ENCODE measurements at regions not wholly inside any gene's neighbourhood (a gene's known extent, or its start where the extent isn't known, plus 50 kb on each side); places are given as distances from the start of the nearest gene placed in this dataset.

DNA sequence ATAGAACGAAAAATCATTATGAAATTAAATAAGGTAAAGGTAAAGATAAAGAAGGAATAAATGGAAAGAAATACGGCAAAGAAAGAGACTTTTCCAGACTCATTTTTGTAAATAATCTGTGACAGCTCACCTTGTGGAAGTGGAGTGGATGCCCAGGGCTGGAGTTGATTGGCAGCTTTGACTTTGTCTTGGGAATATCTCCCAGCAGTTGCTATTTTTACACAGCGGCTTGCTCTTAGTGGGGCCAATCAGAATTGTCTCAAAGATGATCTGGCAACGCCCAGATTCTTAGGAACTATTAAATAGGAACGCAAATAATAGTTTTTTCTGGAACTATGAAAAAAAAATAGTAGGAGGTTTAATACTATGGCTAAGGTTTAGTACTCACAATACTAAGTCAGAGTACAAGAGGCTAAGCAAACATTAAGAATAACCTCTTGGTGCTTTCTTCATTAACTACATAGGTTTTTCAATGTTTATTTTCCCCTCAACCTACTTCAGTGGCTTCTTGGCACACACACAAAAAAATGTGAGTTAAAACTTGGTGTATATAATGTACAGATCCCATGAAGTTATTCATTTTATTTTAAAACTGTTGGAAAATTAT is 132.7 kb downstream of the TRAM1L1 start:
- DNase-seq (ENCODE audit: low spot score): no peak
- in situ Hi-C loops (cut with MboI; ENCODE audit: low sequenced_read_pairs, unreplicated experiment): no loop called here
- TF ChIP-seq, protein P1, sequence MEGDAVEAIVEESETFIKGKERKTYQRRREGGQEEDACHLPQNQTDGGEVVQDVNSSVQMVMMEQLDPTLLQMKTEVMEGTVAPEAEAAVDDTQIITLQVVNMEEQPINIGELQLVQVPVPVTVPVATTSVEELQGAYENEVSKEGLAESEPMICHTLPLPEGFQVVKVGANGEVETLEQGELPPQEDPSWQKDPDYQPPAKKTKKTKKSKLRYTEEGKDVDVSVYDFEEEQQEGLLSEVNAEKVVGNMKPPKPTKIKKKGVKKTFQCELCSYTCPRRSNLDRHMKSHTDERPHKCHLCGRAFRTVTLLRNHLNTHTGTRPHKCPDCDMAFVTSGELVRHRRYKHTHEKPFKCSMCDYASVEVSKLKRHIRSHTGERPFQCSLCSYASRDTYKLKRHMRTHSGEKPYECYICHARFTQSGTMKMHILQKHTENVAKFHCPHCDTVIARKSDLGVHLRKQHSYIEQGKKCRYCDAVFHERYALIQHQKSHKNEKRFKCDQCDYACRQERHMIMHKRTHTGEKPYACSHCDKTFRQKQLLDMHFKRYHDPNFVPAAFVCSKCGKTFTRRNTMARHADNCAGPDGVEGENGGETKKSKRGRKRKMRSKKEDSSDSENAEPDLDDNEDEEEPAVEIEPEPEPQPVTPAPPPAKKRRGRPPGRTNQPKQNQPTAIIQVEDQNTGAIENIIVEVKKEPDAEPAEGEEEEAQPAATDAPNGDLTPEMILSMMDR (IDR thresholded peaks at IDR 0.05; ENCODE audit: borderline replicate concordance, control extremely low read depth, extremely low read depth, insufficient read depth, missing control alignments): no peak

DNA sequence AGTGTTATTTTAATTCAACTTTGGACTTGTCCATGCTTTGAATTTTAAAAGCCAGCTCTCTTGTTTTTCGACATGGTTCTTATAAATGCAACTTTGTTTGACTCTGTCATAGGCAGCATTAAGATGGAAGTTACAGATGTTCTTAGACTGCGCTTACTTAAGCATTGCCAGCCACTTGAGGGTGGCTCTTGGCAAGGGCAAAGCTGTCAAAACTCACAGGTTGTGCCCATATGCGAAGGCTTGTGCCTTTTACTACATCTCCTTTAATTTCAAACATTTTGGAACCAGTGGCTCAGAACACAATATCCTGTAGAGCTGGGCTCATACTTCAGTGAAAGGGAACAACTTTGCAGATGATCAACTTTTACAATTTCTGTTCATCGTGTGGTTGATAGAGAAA is 135.5 kb downstream of the TRAM1L1 start:
- TF ChIP-seq, protein P1 (IDR thresholded peaks at IDR 0.05; ENCODE audit: borderline replicate concordance, control extremely low read depth, extremely low read depth, insufficient read depth, missing control alignments): no peak
- DNase-seq (ENCODE audit: low spot score): no peak
- in situ Hi-C loops (cut with MboI; ENCODE audit: low sequenced_read_pairs, unreplicated experiment): no loop called here

DNA sequence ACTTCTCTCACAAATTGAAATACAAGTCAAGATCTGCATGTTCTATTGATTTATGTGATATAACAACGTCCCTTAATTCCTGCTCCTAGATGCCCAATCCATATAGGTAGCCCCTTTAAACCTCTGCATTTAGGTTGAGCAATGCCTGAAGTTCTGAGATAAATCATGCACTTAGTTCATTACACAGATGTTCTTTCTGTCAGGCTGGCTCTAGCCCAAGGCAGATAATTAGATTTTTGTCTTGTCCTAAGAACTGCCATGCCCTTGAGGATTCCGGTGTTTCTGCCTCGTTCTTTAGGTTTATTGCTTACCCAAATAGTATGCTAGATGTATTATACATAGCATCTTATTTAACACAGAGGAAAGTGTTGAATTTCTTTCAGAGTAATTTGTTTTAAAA is 143.1 kb downstream of the TRAM1L1 start:
- in situ Hi-C loops (cut with MboI; ENCODE audit: low sequenced_read_pairs, unreplicated experiment): no loop called here
- no peak for DNase-seq (ENCODE audit: low spot score)
- TF ChIP-seq, protein P1 (IDR thresholded peaks at IDR 0.05; ENCODE audit: borderline replicate concordance, control extremely low read depth, extremely low read depth, insufficient read depth, missing control alignments): no peak

DNA sequence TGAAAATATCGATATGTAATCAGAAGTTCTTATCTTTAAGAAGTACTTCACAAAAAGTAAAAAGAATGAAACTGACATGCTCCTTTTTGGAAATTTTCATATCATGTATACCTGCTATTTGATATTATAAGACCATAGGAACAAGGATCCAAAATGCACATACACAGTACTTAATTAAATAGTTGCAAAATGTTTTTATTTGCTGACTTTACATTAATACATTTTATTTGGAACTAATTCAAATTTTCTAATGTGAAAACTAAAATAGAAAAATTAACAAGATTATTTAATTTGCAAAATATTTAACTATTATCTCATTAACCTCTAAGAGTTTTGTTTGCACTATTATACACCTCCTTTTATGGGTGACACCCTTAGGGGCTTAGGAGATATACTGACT is 155.0 kb downstream of the TRAM1L1 start:
- in situ Hi-C loops (cut with MboI; ENCODE audit: low sequenced_read_pairs, unreplicated experiment): no loop called here
- TF ChIP-seq, protein P1 (IDR thresholded peaks at IDR 0.05; ENCODE audit: borderline replicate concordance, control extremely low read depth, extremely low read depth, insufficient read depth, missing control alignments): no peak
- DNase-seq (ENCODE audit: low spot score): no peak

DNA sequence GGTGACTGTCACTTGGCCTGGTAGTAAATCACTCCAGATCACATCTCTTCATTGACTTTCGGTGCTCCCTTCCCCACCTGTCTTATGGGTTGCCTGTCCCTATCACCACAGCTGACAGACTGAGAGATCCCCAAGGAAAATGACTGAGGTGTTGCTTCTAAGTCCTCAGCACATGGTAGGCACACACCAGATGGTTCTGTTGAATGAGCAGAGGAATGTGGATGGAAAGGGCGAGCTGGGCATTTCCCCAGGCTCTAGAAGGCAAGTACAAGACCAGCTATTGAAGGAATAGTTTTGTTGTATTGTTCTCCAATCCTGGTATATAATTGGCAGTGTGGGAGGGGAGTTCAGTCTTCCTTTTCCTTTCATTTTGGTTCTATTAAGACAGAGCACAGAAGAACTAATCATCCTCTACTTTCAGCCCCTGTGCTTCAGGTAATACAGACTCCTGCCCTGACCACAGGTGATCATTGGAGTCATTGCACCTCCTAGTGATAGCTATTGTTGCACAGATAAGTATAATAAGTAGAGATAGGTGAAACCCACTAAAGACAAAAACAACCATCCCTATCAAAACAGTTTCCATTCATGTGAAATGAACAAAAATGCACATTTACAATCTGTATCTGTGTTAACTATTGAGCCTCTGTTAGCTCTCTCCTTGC is 158.6 kb downstream of the TRAM1L1 start:
- TF ChIP-seq, protein P1 (IDR thresholded peaks at IDR 0.05; ENCODE audit: borderline replicate concordance, control extremely low read depth, extremely low read depth, insufficient read depth, missing control alignments): no peak
- in situ Hi-C loops (cut with MboI; ENCODE audit: low sequenced_read_pairs, unreplicated experiment): no loop called here
- DNase-seq (ENCODE audit: low spot score): no peak

DNA sequence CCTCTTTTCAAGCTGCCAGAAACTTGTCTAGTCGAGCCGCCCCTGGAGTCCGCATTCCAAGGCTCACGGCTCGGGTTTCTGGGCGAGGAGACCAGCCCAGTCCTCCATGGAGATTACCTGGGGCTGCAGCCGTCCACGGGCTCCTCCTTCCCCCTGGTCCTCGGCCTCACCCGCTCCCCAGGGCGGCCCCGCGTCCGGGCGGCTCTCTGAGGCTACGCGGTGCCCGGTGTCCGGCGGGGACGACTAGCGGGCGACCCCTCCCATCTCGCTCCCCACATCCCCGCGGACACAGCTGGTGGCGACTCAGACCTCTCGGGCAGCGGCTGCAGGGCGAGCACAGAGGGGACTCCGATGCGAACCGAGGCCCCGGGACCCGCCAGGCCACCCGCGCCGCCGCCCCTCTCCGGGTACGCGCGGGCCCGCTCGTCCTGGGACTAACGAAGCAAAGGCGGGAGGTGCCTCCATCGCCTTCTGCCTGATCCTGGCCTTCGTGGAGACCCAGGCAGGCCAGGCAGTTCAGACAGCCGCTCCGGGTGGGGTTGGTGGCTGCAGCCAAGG is 159.4 kb downstream of the TRAM1L1 start:
- no peak for DNase-seq (ENCODE audit: low spot score)
- TF ChIP-seq, protein P1 (IDR thresholded peaks at IDR 0.05; ENCODE audit: borderline replicate concordance, control extremely low read depth, extremely low read depth, insufficient read depth, missing control alignments): no peak
- in situ Hi-C loops (cut with MboI; ENCODE audit: low sequenced_read_pairs, unreplicated experiment): no loop called here
